Trophoblast cell (in vitro differentiated cells and primary cell): ENCODE measurements at regions not wholly inside any gene's neighbourhood (a gene's known extent, or its start where the extent isn't known, plus 50 kb on each side); places are given as distances from the start of the nearest gene placed in this dataset.
"Not testable (repeated sequence)": the region's sequence is repeated elsewhere in the genome, so short reads cannot be mapped to it uniquely, and the experiment has no call there.

Experiments used
- DNase-seq, 2 donors: peaks; one replicate each; pipeline ENCODE4 v3.0.0-alpha.2; 2016
- H2AFZ ChIP-seq: 2 replicates; pipeline ENCODE4 v1.6.1; 2013; ENCODE audit warnings: low read length, moderate library complexity, mild to moderate bottlenecking; ENCODE audit not compliant: insufficient read depth, poor library complexity
- H2AK5ac ChIP-seq: 2 replicates; pipeline ENCODE4 v1.6.1; 2013; ENCODE audit warnings: mild to moderate bottlenecking, low read length
- H2BK120ac ChIP-seq: 2 replicates; pipeline ENCODE4 v1.6.1; 2013; ENCODE audit warnings: low read length, mild to moderate bottlenecking, moderate library complexity; ENCODE audit not compliant: insufficient read depth, poor library complexity
- H2BK12ac ChIP-seq: 2 replicates; pipeline ENCODE4 v1.6.1; 2013; ENCODE audit warnings: mild to moderate bottlenecking, low read length, moderate library complexity
- H2BK5ac ChIP-seq: 2 replicates; pipeline ENCODE4 v1.6.1; 2013; ENCODE audit warnings: low read length, low read depth, moderate library complexity, mild to moderate bottlenecking; ENCODE audit not compliant: poor library complexity
- H3K14ac ChIP-seq: 2 replicates; pipeline ENCODE4 v1.6.1; 2013; ENCODE audit warnings: mild to moderate bottlenecking, low read length
- H3K18ac ChIP-seq: 2 replicates; pipeline ENCODE4 v1.6.1; 2013; ENCODE audit warnings: mild to moderate bottlenecking, low read length
- H3K23ac ChIP-seq: 2 replicates; pipeline ENCODE4 v1.6.1; 2013; ENCODE audit warnings: low read length
- H3K27ac ChIP-seq: 2 replicates; pipeline ENCODE4 v1.5.1; 2013; ENCODE audit warnings: low read depth, mild to moderate bottlenecking, inconsistent platforms, low read length, moderate library complexity
- H3K27me3 ChIP-seq: 2 replicates; pipeline ENCODE4 v1.6.1; 2013; ENCODE audit warnings: inconsistent platforms, mild to moderate bottlenecking, low read length, moderate library complexity; ENCODE audit not compliant: insufficient read depth
- H3K36me3 ChIP-seq, 2 experiments: 1 replicate in 1 of 2; 2 replicates in 1 of 2; pipeline ENCODE4 v1.6.1; 2013; ENCODE audit warnings: low read length in 2 of 2, mild to moderate bottlenecking in 2 of 2, moderate library complexity in 1 of 2; ENCODE audit not compliant: insufficient read depth in 2 of 2, control insufficient read depth in 1 of 2
- H3K4ac ChIP-seq: 2 replicates; pipeline ENCODE4 v1.6.1; 2013; ENCODE audit warnings: low read depth, mild to moderate bottlenecking, low read length, moderate library complexity
- H3K4me1 ChIP-seq, 2 experiments: 1 replicate in 1 of 2; 2 replicates in 1 of 2; pipeline ENCODE4 v1.6.1; 2013; ENCODE audit warnings: low read length in 2 of 2, mild to moderate bottlenecking in 2 of 2, moderate library complexity in 1 of 2; ENCODE audit not compliant: insufficient read depth in 2 of 2, control insufficient read depth in 1 of 2
- H3K4me2 ChIP-seq: 2 replicates; pipeline ENCODE4 v1.6.1; 2013; ENCODE audit warnings: inconsistent platforms, mild to moderate bottlenecking, low read length, moderate library complexity
- H3K4me3 ChIP-seq: 2 replicates; pipeline ENCODE4 v1.5.1; 2013; ENCODE audit warnings: mild to moderate bottlenecking, low read depth, low read length, inconsistent platforms
- H3K79me1 ChIP-seq: one replicate; pipeline ENCODE4 v1.6.1; 2013; ENCODE audit warnings: low read length
- H3K79me2 ChIP-seq: 2 replicates; pipeline ENCODE4 v1.6.1; 2013; ENCODE audit warnings: low read length, mild to moderate bottlenecking; ENCODE audit not compliant: control insufficient read depth, insufficient read depth, poor library complexity
- H3K9ac ChIP-seq: 2 replicates; pipeline ENCODE4 v1.6.1; 2013; ENCODE audit warnings: mild to moderate bottlenecking, low read length
- H3K9me3 ChIP-seq: 2 replicates; pipeline ENCODE4 v1.6.1; 2013; ENCODE audit warnings: low read depth, mild to moderate bottlenecking, control low read depth, inconsistent platforms, low read length; ENCODE audit not compliant: insufficient read depth
- H4K12ac ChIP-seq: 2 replicates; pipeline ENCODE4 v1.6.1; 2013; ENCODE audit warnings: low read depth, mild to moderate bottlenecking, low read length, moderate library complexity
- H4K8ac ChIP-seq: 2 replicates; pipeline ENCODE4 v1.6.1; 2013; ENCODE audit warnings: low read depth, mild to moderate bottlenecking, low read length, moderate library complexity
- H4K91ac ChIP-seq: one replicate; pipeline ENCODE4 v1.6.1; 2013; ENCODE audit warnings: low read depth, mild to moderate bottlenecking, low read length, moderate library complexity
- WGBS: extraction: QIAGEN DNeasy Blood & Tissue Kit; methylation state at CpG from one replicate; pipeline ENCODE4 v1.1.7; 2013; ENCODE audit warnings: missing lambda C conversion rate; ENCODE audit not compliant: insufficient read length, insufficient coverage; ENCODE audit errors: extremely low coverage; 5-methylcytosine and 5-hydroxymethylcytosine counted together

- H3K27me3 ChIP-seq, H3K27ac ChIP-seq, H3K9ac ChIP-seq, H4K8ac ChIP-seq, H4K91ac ChIP-seq, H3K9me3 ChIP-seq, H3K4me3 ChIP-seq, H3K79me1 ChIP-seq, H3K4me1 ChIP-seq, H2AFZ ChIP-seq, H2AK5ac ChIP-seq, H3K18ac ChIP-seq, H2BK120ac ChIP-seq, DNase-seq, H2BK12ac ChIP-seq, H2BK5ac ChIP-seq, H3K36me3 ChIP-seq, H3K23ac ChIP-seq, H3K4me2 ChIP-seq, H3K14ac ChIP-seq, H4K12ac ChIP-seq, H3K4ac ChIP-seq, H3K79me2 ChIP-seq: not testable (repeated sequence)
- 100% methylated on average over 11 of the region's 14 CpGs for WGBS
These were observed 1120.4 kb downstream of the RPIA start for GRCh38 chr2:89811910-89812309.

- H4K91ac ChIP-seq, H2BK12ac ChIP-seq, H2BK120ac ChIP-seq, H3K27me3 ChIP-seq, H3K4me1 ChIP-seq, DNase-seq, H3K9me3 ChIP-seq, H3K36me3 ChIP-seq, H3K79me2 ChIP-seq, H3K79me1 ChIP-seq, H3K4ac ChIP-seq, H3K9ac ChIP-seq, H3K4me2 ChIP-seq, H3K23ac ChIP-seq, H3K4me3 ChIP-seq, H4K12ac ChIP-seq, H3K27ac ChIP-seq, H2BK5ac ChIP-seq, H4K8ac ChIP-seq, H2AFZ ChIP-seq, H2AK5ac ChIP-seq, H3K14ac ChIP-seq, H3K18ac ChIP-seq: not testable (repeated sequence)
- WGBS, result over 99% methylated on average over 16 of the region's 16 CpGs
These were observed 1122.9 kb downstream of the RPIA start for GRCh38 chr2:89814359-89814758.

GRCh38 chr2:89818873-89819272 lies 1127.4 kb downstream of the RPIA start:
- Histone ChIP-seq H3K4me2 (no peak overlapping the region), H3K23ac (no peak overlapping the region), H3K4ac (no peak overlapping the region), H2AFZ (no peak overlapping the region), H3K14ac (no peak overlapping the region), H3K4me3 (no peak overlapping the region), H3K36me3 (no peaks in the 10 kb centered on the region), H4K8ac (no peak overlapping the region), H2BK120ac (no peak overlapping the region), H3K18ac (no peak overlapping the region), H3K27ac (no peak overlapping the region), H3K9me3 (peaks cover 2% of the 10 kb centered on the region), H4K12ac (no peak overlapping the region), H3K79me2 (no peaks in the 10 kb centered on the region), H4K91ac (no peak overlapping the region), H2AK5ac (no peak overlapping the region), H2BK12ac (no peak overlapping the region), H3K79me1 (no peaks in the 10 kb centered on the region), H3K27me3 (no peaks in the 10 kb centered on the region), H3K4me1 (no peaks in the 10 kb centered on the region), H2BK5ac (no peak overlapping the region), H3K9ac (no peak overlapping the region)
- 100% methylated on average over 8 of the region's 12 CpGs for WGBS
- no peak for DNase-seq

- Histone ChIP-seq H3K27me3 (no peaks in the 10 kb centered on the region), H3K18ac (no peak overlapping the region), H2AFZ (no peak overlapping the region), H2BK120ac (no peak overlapping the region), H3K4me2 (no peak overlapping the region), H3K23ac (no peak overlapping the region), H3K4me3 (no peak overlapping the region), H3K14ac (no peak overlapping the region), H3K9ac (no peak overlapping the region), H4K91ac (no peak overlapping the region), H3K36me3 (no peaks in the 10 kb centered on the region), H3K4me1 (no peaks in the 10 kb centered on the region), H3K79me2 (no peaks in the 10 kb centered on the region), H4K12ac (no peak overlapping the region), H2AK5ac (no peak overlapping the region), H3K27ac (no peak overlapping the region), H3K9me3 (peaks cover 2% of the 10 kb centered on the region), H2BK5ac (no peak overlapping the region), H4K8ac (no peak overlapping the region), H3K79me1 (no peaks in the 10 kb centered on the region), H3K4ac (no peak overlapping the region), H2BK12ac (no peak overlapping the region)
- WGBS, result 100% methylated on average over 1 of the region's 2 CpGs
- no peak for DNase-seq
These were observed 1128.3 kb downstream of the RPIA start for GRCh38 chr2:89819809-89820208.
